Fibroblast of skin of right quadriceps (primary cell): ENCODE measurements at regions not wholly inside any gene's neighbourhood (a gene's known extent, or its start where the extent isn't known, plus 50 kb on each side); places are given as distances from the start of the nearest gene placed in this dataset.
A peak's percentile ranks its signal among the peaks of the same experiment; 100 is the strongest.

Experiments
- DNase-seq: peaks from one replicate; pipeline ENCODE4 v3.0.0-alpha.2; 2013

DNA sequence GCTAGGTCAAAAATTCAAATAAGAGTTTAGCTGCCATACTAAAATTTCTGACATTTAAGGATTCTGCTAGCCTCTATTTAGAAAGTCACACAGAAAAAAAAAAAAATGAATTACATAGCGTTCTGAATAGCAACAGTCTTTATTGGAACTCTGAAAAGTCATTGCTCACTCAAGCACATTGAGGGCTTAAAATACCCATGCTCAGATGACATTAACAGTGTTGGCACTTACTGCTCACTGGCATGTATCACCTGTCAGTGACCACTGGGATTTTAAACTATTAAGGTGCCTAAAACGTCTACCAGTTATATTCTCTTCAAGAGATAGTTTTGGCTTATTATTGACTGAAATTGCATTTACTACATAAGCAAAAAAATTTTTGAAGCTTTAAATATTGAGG lies 468.0 kb upstream of the SPHKAP start:
- no peak for DNase-seq

DNA sequence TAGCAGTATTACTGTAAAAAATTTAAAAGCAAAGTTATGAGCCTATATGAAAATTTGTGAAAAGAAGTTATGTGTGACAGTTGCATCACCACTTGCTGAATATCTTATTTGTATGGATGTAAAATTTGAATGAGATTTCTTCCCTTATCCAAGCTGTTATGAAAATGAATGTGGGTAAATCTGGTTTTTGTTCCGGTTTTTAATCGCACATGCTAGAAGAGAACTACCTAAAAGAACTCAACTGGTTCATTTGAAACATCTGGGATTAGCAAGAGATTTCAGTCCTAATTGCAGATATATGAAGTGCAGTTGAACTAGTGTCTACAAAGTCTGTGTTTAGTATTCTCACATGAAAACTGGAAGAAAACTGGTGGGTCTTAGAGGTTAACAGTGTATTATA lies 467.1 kb upstream of the SPHKAP start:
- no peak for DNase-seq

DNA sequence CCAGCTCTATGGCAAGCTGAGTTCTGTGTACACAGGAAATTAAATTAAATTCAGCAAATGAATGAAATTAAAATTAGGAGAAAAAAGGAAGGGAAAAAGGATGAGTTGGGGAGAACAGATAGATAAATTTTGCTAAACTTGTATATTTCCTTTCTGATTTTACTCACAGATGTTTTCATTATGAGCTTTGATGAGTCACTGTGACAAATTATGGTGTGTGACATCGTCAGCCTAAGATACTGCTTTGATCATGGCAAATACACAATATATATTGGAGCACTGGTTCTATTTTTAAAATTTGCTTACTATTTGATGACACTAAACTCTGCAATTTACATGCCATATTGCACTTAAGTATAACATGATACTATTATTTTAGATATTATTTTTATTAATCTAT lies 464.6 kb upstream of the SPHKAP start:
- peak; percentile 53 for DNase-seq

DNA sequence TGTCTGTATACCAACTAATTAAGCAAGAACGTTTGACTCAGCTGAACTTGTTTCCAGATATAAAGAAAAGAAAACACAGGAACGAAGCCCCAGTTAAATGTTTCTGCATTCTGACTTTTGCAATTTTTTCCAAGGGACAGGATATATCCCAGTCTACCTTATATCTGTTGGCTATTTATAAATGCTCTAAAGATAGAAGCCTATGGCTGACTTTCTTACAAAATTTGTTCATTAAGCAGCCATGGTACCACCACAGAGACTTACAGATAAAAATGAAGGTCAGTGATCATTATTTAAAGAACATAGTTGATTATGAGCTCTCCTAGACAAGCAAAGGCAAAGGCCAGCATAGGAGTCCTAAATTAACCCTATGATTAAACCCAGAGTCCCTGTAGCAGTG lies 462.7 kb upstream of the SPHKAP start:
- DNase-seq: no peak

DNA sequence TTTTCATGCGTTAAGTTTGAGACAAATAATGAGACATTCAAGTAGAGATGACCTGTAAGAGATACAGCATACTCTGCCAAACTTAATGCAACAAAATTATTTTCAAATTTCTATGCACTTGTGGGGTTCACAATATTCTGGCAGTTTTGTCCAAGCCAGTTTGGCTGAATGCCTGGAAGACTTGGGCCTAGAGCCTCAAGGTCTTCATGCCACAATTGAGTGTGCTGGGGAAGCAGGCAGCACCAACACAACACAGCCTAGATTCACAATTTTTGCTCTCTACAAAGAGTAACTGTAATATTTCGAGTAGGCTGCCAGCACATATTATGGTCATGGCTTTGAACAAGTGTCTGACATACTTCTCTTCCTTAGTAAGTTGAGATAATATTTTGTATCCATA lies 461.4 kb upstream of the SPHKAP start:
- DNase-seq: no peak

DNA sequence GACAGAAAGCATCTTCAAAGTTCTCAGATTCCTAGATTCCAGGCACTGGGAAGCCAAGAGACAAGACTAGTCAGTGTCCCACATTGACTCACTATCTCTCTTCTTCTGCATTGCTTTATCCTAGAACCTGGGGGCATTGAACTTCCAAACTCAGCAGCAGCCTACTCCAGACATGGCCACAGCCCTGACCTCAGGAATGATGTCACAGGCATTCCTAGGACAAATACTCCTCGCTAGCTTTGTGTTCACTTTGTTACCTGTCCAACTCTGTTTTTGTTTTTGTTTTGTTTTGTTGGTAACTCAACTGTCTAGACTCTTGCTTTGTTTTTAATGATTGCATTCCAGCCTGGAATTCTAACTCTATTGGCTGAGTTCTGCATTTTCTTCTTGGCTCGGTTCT lies 449.3 kb upstream of the SPHKAP start:
- DNase-seq: no peak

DNA sequence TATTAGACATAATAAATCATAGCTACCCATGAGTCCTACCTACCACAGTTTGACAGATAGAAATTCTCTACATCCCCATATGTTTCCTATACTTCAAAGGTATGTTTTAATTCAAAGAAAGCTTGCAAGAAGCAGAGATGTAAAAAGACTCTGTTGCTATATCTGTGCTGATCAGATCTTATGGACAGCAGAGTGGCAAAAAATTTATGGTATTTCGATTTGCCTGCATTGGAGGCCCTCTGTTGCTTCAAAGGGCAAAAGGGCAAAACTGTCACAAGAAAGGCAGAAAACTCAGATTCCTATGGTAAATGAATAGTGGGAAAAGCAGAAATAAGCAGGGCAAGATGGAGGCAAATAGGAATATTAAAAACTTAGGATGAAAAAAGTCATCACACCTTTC lies 447.8 kb upstream of the SPHKAP start:
- DNase-seq: no peak

DNA sequence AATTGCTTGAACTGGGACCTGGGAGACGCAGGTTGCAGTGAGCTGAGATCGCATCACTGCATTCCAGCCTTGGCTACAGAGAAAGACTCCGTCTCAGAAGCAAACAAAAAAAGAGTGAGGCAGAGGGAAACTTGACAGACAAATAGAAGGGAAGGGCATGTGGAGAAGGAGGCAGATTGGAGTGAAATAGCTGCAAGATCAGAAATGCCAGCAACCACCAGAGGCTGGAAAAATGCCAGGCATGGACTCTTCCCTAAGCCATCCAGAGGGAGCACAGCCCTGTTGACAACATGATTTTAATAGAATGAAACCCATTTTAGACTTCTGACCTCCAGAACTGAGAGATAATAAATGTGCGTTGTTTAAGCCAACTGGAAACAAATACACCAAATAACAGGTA lies 447.2 kb upstream of the SPHKAP start:
- peak; percentile 8 for DNase-seq

DNA sequence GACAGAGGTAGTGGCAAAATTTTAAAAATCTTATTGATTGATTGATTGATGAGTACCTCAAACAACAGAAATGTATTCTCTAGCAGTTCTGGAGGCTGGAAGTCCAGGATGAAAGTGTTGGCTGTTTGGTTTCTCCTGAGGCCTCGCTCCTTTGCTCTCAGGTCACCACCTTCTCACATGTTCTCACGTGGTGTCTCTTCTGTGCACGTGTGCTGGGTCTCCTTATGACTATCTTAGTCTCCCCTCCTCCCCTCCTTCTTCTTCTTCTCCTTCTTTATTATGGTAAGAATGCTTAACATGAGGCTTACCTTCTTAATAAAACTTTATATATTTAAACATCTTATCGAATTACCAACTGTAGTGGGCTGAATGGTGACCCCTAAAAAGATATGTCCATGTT lies 446.0 kb upstream of the SPHKAP start:
- DNase-seq: no peak

DNA sequence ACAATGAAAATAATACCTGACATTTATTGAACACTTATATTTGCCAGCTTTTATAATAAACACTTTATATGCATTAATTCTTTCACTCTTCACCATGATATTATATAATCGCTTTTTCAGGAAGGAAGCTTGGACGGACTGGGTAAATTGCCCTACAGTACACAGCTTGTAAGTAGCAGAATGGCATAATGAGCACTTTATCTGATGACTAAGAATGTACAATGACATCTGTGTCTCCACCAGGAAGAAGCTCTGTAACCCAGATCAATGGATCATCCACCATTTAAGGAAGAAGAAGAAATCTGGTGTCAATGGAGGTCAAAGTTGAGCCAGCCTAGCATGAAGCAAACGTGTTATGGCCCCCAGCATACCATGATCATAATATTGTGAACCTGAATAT lies 444.0 kb upstream of the SPHKAP start:
- no peak for DNase-seq

DNA sequence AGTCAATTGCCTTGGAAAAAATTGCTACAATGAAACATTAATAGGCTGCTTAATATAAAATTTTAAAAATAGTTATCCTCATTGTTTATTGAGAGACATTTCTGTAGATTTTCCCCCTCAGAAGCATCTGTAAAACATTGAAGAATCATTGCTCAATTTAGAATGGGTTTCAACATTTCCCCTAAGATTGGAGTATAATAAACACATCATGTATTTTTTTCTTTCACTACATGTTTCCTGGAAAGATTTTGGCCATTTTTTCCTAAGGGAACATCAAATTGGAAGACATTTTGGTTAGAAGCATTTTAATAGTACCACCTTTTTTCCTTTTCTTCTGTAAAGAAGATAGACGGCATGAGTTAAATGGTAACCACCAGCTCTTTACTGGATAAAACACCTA lies 443.2 kb upstream of the SPHKAP start:
- DNase-seq: no peak

DNA sequence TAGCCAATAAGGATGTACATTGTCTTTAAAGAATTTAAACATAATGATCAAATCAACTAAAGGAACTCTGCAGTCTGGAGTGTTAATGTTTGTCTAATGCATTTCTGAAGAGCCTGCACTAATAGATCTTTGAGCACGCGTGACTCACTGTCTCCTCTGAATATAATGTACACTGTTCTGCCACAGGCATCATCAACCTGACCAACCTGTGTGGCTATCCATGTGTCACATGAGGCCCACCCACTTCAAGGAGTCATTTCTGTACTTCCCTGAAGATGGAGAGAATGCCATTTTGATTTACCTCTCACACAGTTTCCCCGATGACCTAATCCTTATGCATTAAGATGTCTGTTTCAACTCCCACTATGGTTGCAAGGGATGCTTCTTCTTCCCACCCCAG lies 434.0 kb upstream of the SPHKAP start:
- peak; percentile 26 for DNase-seq

DNA sequence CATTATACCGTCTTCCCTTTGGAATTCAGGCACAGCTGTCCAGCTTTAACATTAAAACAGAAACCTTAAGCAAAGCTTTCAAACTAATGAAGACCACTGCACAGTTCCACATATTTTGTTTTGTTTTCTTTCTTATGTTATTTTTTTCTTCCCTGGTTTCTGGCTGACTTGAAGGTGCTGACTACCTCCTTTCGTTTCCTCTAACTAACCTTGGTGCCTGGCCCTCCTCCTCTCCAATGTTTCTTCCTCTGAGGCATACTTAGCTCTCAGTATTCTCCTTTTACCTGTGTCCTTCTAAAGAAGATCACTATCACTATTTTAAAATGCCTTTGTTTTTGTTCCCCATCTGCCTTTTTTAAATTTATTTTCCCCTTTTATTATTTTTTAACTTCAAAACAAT lies 433.3 kb upstream of the SPHKAP start:
- no peak for DNase-seq

DNA sequence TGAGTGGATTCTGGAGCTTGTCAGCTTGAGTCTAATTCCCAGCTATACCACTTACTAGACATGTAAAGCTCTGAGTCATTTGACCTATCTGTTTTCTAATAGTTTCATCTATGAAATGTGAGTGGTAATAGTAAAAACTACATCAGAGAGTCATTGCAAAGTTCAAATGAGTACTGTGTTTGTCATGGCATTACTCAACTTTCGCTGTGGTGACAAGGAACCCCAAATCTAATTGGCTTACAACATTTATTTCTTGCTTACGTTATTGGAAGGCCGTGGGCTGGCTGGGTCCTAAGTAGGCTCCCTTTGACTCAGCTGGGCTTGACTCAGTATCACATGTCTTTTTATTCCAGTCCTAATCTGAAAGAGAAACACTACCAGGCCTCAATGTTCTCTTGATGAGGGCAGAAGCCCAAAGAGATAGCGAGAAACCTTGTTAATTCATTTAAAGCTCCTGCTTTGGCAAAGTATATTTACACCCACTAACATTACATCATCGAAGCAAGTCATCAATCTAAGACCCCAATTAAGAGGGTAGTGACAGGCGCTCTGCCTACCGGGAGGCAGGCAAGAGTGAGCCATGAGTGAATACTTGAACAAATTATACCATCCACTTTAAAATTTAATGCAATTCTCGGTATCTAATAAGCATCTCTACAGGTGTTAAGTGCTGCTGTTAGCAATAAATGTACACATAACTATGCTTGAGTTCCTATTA lies 431.8 kb upstream of the SPHKAP start:
- peak; percentile 94 for DNase-seq

DNA sequence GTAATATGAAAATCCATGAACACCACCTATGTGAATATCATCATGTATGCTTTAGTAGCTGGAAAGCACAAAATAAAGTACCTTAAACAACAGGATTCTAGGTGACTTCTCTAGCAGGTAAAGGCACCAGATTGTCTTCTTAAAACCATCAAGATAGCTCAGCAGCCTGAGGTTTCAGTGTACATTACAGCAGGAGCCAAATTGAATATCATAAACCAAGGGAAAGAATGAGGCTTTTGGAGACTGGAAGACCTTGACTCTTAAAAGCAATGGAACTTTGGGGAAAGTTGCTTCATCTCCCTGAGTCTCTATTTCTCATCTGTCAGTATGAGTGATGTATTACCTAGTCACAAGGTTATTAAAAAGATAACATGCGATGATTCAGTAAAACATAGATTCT lies 429.7 kb upstream of the SPHKAP start:
- DNase-seq: no peak

DNA sequence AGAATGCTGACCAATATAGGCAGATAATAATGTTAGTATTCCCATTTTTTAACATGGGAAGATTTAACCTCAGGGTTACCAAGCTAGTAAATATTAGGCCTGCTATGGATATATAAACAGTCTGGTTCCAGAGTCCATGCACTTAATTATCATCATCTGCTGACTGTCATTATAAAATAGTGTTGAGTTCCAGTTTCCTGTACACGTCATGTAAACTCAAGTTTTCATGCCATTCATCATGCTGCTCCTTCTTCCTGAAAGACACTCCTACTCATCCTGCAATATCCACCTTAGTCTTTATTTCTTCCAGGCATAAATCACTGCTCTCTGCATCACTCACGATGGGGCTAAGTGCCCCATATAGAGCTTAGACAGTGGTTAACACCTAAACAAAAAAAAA lies 420.8 kb upstream of the SPHKAP start:
- DNase-seq: peak; percentile 83

DNA sequence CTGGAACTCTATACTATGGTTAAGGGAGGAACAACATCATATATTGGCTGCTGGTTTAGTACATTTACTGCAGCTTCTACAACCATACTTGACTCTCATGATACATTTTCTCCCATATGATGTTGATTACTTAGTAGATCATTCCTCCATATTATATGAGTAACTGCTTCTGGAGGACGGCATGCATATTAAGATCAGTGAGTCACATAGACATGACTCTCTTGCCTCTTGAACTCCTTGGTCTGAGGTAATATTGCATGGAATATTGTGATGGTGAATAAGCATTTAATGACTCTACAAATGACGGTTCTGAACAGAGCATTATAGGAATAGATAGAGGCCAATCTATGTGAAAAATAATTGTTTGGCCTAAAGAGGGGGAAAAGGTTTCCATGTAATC lies 418.8 kb upstream of the SPHKAP start:
- DNase-seq: peak; percentile 96

DNA sequence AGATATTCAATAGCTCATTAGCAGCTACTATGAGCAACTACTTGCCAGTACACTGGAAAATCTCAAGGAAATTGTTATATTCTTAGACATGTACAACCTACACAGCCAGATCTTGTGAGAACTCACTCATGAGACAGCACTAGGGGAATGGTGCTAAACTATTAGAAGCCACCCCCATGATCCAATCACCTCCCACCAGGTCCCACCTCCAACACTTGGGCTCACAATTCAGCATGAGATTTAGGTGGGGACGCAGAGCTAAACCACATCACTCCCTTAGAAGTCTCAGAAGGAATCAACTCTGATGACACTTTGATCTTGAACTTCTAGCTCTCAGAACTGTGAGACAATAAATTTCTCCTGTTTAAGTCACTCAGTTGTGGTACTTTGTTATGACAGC lies 418.3 kb upstream of the SPHKAP start:
- no peak for DNase-seq

DNA sequence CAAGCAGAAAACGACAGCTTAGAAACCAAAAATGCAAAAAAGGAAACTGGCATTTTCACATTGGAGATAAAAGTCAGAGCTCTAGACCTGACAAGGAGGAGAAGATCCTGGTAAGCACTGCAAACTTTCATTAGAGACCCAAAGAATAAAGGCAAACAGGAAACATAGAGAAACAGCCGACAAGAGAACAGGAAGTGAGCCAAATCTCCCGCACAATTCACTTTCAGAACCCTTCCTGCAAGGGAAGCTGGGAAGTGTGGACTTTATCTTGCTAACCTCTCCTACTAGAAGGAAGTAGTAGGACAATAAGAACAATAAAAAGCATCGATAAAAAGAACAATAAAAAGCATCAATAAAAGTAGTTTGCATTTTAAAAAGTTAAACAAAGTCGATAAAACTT lies 417.8 kb upstream of the SPHKAP start:
- no peak for DNase-seq

DNA sequence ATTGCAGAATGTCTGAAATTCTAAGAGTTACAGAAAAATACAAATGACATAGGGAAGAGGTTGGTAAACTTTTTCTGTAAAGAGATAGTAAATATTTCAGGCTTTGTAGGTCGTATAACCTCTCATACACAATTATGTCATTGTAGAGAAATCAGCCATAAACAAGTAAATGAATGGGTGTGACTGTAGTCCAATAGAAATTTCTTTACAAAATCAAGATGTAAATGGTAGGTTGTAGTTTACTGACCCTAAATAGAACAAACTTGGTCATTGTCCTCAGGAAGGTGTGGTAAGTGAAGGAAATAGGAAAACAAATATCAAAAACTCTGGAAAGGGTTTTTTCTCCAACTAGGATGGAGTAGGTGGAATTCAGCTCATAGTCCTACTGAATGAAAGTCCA lies 415.5 kb upstream of the SPHKAP start:
- no peak for DNase-seq

DNA sequence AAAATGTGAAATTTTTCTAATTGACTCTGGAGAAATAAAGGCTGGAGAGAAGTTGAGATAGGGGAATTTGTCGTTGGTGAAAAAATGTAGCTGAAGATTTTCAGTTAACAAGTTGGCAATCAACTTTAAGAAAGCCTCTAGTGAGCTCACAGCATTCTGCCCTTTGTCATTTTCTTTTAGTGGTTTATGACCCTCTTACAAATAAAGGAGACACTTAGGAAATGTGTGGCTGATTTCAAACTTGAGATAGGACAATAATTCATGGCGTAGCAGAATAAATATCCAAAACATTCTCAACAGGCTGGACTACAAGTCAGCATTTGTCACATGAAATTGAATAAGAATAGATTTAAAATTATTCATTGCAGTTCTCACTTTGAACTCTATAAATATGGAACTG lies 412.5 kb upstream of the SPHKAP start:
- DNase-seq: no peak

DNA sequence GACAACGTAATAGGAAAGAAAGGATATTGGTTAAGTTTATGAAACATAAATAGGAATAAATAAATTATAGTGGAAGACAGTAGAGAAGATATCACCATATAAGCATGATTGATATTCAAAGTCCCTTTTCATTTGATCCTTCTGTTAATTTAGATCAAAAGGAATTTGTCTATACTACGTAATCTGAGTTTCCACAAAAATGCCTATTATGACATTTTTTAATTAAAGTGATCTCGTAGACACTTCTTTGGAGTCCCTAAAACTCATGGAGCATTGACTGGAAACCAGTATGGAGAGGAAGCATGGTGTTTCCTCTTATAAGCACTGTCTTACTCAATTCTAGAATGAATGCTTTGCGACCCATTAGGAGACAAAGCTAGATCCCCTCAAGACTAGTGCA lies 411.4 kb upstream of the SPHKAP start:
- no peak for DNase-seq

DNA sequence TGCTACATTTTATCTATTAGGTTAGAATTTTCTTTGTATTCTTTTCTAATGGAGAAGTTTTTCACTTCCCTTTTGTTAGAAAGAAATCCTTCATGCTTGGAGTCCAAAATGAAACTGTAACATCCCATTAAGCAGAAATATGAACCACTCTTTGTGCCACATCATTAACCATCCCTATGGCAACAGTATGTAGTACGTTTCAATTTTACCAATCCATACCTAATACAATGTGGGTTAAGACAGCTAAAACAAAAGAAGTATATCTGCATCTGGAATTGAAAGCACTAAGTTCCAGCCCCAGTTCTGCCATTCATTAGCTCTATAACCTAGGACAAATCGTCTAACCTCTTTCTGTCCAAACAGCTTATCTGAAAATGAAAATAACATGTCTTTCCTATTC lies 409.2 kb upstream of the SPHKAP start:
- no peak for DNase-seq

DNA sequence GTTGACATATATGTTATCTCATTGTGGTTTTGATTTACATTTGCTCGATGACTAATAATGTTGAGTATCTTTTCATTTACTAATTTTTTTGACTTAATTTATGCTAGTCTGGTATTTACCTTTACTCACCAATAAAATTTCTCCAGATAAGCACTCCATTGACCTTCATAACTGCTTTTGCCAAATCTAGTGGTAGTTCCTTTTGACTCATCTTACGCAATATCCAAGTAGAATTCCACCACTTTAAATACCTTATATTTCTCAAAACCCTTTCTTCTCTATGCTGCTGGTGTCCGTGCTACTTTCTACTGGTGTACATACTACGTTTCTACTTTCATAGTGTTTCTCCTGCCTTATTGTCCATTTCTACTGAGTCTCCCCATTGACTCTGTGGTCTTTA lies 407.6 kb upstream of the SPHKAP start:
- no peak for DNase-seq

DNA sequence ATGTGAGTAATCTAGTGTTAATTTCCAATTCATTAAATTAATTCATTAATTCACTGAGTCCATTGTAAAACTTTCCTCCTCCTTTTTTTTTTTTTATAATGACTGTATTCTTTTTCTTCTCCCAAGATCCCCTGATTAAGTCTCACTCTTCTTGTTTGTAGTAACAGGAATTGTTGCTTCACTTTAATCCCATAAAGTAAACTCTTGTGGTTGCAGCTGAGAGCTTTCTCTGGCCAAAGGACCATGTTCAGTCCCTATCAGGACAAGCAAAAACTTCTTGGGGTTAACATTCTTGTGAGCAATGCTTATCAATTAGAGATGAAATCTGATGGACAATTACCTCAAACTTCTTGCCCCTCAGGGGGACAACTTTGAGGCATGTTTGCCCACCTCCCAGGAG lies 400.2 kb upstream of the SPHKAP start:
- DNase-seq: no peak

DNA sequence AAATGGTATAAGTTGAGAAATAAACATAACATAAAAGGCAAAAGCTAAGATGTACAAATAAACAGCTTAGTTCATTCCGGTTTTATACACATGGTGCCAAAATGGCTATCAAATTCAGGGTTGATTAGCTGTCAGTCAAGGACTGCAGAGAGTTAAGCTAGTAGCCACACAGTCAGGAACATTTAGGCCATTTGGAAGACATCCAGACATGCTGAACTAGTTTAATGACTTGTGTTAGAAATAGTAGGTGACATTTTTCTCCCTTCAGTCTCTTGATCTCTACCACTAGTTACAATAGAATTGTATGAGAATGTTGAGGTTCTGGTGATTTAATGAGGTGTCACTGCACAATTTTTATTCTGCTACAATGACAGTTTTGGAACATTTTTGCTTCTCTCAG lies 394.4 kb upstream of the SPHKAP start:
- no peak for DNase-seq
